Immature natural killer cell (primary cell): ENCODE measurements at regions not wholly inside any gene's neighbourhood (a gene's known extent, or its start where the extent isn't known, plus 50 kb on each side); places are given as distances from the start of the nearest gene placed in this dataset.
"Not testable (repeated sequence)": the region's sequence is repeated elsewhere in the genome, so short reads cannot be mapped to it uniquely, and the experiment has no call there.

Experiments used
- DNase-seq, 3 donors: peaks; one replicate each; pipeline ENCODE4 v3.0.0; 2022; ENCODE audit warnings: mixed read lengths in 1 of 3
- H3K27ac Mint-ChIP-seq, 6 donors: one replicate each; pipeline ENCODE4 v1.8.0; 2020; ENCODE audit warnings: mixed read lengths in 6 of 6, mild to moderate bottlenecking in 5 of 6, inconsistent platforms in 4 of 6, moderate library complexity in 3 of 6
- H3K27me3 Mint-ChIP-seq, 3 donors: one replicate each; pipeline ENCODE4 v1.8.0; 2020 to 2021; ENCODE audit warnings: low read depth in 3 of 3, mild to moderate bottlenecking in 3 of 3, mixed read lengths in 3 of 3, moderate library complexity in 3 of 3, inconsistent platforms in 1 of 3
- H3K36me3 Mint-ChIP-seq, 3 donors: one replicate each; pipeline ENCODE4 v1.8.0; 2020; ENCODE audit warnings: mixed read lengths in 3 of 3, inconsistent platforms in 2 of 3, mild to moderate bottlenecking in 2 of 3
- H3K4me1 Mint-ChIP-seq, 2 donors: one replicate each; pipeline ENCODE4 v1.8.0; 2020; ENCODE audit warnings: inconsistent platforms in 2 of 2, mild to moderate bottlenecking in 2 of 2, mixed read lengths in 2 of 2, moderate library complexity in 1 of 2
- H3K4me3 Mint-ChIP-seq, 5 donors: one replicate each; pipeline ENCODE4 v1.8.0; 2020; ENCODE audit warnings: mild to moderate bottlenecking in 5 of 5, mixed read lengths in 5 of 5, inconsistent platforms in 3 of 5, moderate library complexity in 3 of 5
- H3K9me3 Mint-ChIP-seq, 6 donors: one replicate each; pipeline ENCODE4 v1.8.0; 2020; ENCODE audit warnings: mild to moderate bottlenecking in 6 of 6, mixed read lengths in 6 of 6, inconsistent platforms in 4 of 6, moderate library complexity in 3 of 6

DNA sequence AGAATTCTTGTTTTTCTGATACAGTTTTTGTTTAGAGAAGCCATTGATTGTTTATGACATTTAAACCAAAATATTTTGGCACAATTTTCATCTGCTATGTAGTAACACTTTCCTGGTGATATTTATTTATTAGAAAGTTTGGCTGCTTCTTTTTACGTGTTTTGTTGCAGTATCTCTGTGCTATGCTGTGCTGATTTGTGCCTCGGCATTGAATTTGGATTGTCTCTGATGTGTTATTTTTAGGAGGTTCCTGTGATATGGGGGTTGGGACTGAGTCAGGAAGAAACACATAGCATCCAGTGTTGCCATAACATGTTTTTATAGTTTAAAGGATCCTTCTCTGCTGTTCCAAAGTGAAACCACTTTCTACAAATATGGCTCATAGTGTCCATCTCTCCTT is 1197.7 kb upstream of the LRRN3 start:
- H3K4me3 Mint-ChIP-seq: no peak overlapping the region
- peaks cover 0 to 6% (median 0%) of the 10 kb centered on the region in 3 donors for H3K36me3 Mint-ChIP-seq
- H3K27ac Mint-ChIP-seq: no peak overlapping the region
- H3K4me1 Mint-ChIP-seq: no peaks in the 10 kb centered on the region
- peaks cover 9 to 25% (median 18%) of the 10 kb centered on the region in 6 donors for H3K9me3 Mint-ChIP-seq
- H3K27me3 Mint-ChIP-seq: no peaks in the 10 kb centered on the region
- DNase-seq: no peak

DNA sequence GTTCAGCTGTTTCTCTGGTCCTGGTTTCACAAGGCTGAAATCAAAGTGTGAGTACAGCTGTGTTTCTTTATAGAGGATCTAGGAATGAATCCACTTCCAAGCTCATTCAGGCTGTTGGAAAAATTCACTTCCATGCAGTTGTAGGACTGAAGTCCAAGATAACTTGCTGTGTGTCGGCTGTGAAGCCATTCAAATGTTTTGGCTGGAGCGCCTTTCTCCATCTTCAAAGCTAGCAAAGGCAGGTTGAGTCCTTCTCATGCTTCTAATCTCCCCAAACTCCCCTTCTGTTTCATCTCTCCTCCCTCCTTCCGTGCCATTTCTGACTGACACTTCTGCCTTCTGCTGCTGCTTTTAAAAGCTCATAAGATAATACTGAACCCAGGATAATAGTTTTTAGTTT is 1195.4 kb upstream of the LRRN3 start:
- DNase-seq: no peak
- no peak overlapping the region for H3K27ac Mint-ChIP-seq
- no peaks in the 10 kb centered on the region for H3K27me3 Mint-ChIP-seq
- peaks cover 10 to 19% (median 14%) of the 10 kb centered on the region in 6 donors for H3K9me3 Mint-ChIP-seq
- H3K36me3 Mint-ChIP-seq: no peaks in the 10 kb centered on the region
- H3K4me3 Mint-ChIP-seq: no peak overlapping the region
- no peaks in the 10 kb centered on the region for H3K4me1 Mint-ChIP-seq

DNA sequence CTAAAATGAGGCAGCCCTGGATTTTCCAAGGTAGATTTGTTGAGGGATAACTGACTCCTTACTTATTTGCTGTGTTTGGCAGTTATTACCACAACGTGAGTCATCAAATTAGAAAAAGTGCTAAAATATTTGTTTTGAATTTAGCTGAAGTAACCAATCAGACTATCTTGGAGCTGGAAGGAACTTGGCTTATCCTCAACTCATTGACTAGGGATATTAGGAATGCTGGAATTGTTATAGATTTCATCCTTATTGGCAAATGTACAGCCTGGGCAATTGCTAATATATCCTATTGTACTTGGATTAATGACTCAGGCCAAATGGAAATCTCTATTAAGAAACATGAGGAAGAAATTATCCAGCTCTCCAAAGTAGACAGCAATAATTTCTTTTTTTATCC is 1189.0 kb upstream of the LRRN3 start:
- DNase-seq: no peak
- Mint-ChIP-seq H3K27ac (no peak overlapping the region), H3K9me3 (peaks cover 2 to 24% (median 15%) of the 10 kb centered on the region in 6 donors), H3K4me1 (no peaks in the 10 kb centered on the region), H3K36me3 (no peaks in the 10 kb centered on the region), H3K27me3 (peaks cover 0 to 2% (median 0%) of the 10 kb centered on the region in 3 donors), H3K4me3 (no peak overlapping the region)

DNA sequence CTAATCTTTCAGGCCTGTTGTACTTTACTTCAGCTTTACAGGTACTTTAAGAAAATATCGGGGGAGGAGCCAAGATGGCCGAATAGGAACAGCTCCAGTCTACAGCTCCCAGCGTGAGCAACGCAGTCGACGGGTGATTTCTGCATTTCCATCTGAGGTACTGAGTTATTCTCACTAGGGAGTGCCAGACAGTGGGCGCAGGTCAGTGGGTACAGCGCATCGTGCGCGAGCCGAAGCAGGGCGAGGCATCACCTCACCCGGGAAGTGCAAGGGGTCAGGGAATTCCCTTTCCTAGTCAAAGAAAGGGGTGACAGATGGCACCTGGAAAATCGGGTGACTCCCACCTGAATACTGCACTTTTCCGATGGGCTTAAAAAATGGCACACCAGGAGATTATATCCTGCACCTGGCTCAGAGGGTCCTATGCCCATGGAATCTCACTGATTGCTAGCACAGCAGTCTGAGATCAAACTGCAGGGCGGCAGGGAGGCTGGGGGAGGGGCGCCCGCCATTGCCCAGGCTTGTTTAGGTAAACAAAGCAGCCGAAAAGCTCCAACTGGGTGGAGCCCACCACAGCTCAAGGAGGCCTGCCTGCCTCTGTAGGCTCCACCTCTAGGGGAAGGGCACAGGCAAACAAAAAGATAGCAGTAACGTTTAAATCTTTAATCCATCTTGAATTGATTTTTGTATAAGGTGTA is 1185.4 kb upstream of the LRRN3 start:
- H3K36me3 Mint-ChIP-seq, DNase-seq, H3K27me3 Mint-ChIP-seq, H3K4me1 Mint-ChIP-seq, H3K4me3 Mint-ChIP-seq, H3K27ac Mint-ChIP-seq: not testable (repeated sequence)
- peaks cover 6 to 26% (median 16%) of the 10 kb centered on the region in 6 donors for H3K9me3 Mint-ChIP-seq

DNA sequence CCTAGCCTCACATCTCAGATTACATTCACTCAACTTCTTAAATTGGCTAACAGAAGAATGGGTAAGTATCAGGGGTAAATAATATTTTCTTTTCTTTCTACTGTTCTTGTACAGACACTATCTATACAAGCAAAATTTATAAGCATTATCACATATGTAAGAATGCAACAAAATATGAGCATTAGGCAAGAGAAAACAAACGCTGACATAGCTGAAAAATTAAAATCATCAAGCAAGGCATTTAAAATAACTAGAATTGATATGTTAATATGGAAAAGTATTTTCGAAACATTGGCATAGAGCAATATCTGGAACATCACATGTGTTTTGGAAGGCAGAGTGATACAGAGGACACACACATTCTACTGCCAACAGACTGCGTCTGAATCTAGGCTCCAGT is 1175.3 kb upstream of the LRRN3 start:
- H3K27me3 Mint-ChIP-seq: no peaks in the 10 kb centered on the region
- peaks cover 8 to 33% (median 18%) of the 10 kb centered on the region in 6 donors for H3K9me3 Mint-ChIP-seq
- no peak for DNase-seq
- H3K4me1 Mint-ChIP-seq: no peaks in the 10 kb centered on the region
- H3K27ac Mint-ChIP-seq: no peak overlapping the region
- H3K36me3 Mint-ChIP-seq: no peaks in the 10 kb centered on the region
- H3K4me3 Mint-ChIP-seq: no peak overlapping the region

DNA sequence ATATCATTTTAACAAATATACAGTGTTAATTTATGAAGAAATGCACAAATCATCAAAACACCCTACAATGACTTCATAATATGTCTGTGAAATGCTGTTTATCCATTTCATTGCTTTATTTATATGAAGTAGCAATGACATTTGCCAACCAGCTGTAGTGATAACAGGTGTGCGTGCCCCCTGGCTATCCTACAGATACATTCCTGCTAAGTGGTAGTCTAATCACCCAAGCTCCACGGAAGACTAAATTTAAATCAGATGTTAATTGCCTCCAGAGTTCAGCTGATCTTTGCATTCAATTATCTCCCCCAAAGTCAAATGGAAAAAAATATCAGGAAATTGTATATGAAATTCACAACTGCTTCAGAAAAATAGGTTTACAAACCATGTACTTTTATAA is 1164.2 kb upstream of the LRRN3 start:
- no peak overlapping the region for H3K27ac Mint-ChIP-seq
- H3K9me3 Mint-ChIP-seq: peaks cover 16 to 49% (median 30%) of the 10 kb centered on the region in 6 donors
- H3K27me3 Mint-ChIP-seq: peaks cover 0 to 2% (median 0%) of the 10 kb centered on the region in 3 donors
- H3K4me3 Mint-ChIP-seq: no peak overlapping the region
- DNase-seq: no peak
- peaks cover 0 to 4% (median 4%) of the 10 kb centered on the region in 3 donors for H3K36me3 Mint-ChIP-seq
- no peaks in the 10 kb centered on the region for H3K4me1 Mint-ChIP-seq

DNA sequence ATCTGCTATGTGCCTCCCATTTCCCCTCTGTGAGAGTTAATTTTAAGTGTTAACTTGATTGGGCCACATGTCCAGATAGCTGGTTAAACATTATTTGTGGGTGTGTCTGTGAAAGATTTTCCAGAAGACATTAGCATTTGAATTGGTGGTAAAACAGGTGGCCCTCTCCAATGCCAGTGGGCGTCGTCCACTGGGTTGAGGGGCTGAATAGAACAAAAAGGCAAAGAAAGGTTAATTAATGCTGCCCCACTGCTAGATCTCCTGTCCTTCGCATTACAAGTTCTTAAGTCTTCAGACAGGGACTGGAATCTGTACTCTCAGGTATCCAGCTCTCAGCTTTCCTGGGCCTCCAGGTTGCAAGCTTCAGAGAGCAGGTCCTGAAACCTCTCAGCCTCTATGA is 1160.9 kb upstream of the LRRN3 start:
- no peaks in the 10 kb centered on the region for H3K4me1 Mint-ChIP-seq
- no peak overlapping the region for H3K4me3 Mint-ChIP-seq
- H3K27ac Mint-ChIP-seq: no peak overlapping the region
- H3K9me3 Mint-ChIP-seq: peaks cover 11 to 37% (median 20%) of the 10 kb centered on the region in 6 donors
- H3K27me3 Mint-ChIP-seq: no peaks in the 10 kb centered on the region
- H3K36me3 Mint-ChIP-seq: peaks cover 0 to 4% (median 0%) of the 10 kb centered on the region in 3 donors
- DNase-seq: no peak

DNA sequence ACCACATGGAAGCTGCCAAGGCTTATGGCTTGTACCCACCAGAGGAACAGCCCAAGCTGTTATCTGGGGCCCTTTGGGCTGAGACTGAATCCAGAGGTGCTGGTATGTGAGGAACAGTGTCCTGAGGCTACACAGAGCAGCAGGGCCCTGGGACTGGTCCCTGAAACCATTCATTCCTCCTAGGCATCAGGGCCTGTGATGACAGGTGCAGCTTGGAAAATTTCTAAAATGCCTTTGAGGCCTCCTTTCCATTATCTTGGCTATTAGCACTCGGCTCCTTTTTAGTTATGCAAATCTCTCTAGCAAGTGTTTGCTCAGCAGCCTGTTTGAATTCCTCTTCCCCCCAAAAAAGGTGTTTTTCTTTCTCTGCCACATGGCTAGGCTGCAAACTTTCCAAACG is 1151.7 kb upstream of the LRRN3 start:
- Mint-ChIP-seq H3K36me3 (no peaks in the 10 kb centered on the region), H3K4me3 (no peak overlapping the region), H3K4me1 (no peaks in the 10 kb centered on the region), H3K27ac (no peak overlapping the region), H3K9me3 (peaks cover 7 to 50% (median 26%) of the 10 kb centered on the region in 6 donors), H3K27me3 (peaks cover 0 to 4% (median 0%) of the 10 kb centered on the region in 3 donors)
- no peak for DNase-seq

DNA sequence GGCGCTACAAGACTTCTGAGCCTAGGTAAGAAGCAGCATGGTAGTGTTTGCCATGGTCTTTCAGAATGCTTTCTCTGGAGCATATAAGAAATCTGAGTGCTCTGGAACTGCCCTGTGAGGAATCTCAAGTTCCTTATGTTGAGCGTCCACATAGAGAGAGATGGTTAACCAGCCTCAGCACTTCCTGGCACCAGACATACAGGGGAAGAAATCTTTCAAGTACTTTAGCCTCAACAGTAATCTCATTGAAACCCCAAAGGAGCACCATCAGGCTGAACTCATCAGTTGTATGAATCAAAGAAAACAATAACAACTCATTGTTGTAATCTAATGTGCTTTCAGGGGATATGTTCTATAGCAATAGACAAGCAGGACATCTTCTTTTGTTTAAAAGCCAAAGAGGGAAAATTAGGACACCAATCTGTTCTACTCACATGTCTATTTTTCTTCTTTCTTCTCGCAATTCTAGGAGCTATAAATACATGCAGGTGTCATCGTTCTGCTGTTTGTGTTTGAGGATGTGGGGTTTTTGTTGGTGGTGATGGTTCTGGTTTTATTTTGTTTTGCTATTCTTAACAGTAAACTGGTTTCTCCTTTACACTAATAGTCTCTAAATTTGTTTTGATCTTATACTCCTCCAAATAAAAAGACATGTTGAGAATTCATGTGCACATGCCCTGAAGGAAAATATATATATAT is 1145.0 kb upstream of the LRRN3 start:
- H3K27ac Mint-ChIP-seq: no peak overlapping the region
- no peaks in the 10 kb centered on the region for H3K36me3 Mint-ChIP-seq
- no peak overlapping the region for H3K4me3 Mint-ChIP-seq
- DNase-seq: no peak
- H3K27me3 Mint-ChIP-seq: peaks cover 0 to 2% (median 0%) of the 10 kb centered on the region in 3 donors
- no peaks in the 10 kb centered on the region for H3K4me1 Mint-ChIP-seq
- peaks cover 3 to 30% (median 18%) of the 10 kb centered on the region in 6 donors for H3K9me3 Mint-ChIP-seq

DNA sequence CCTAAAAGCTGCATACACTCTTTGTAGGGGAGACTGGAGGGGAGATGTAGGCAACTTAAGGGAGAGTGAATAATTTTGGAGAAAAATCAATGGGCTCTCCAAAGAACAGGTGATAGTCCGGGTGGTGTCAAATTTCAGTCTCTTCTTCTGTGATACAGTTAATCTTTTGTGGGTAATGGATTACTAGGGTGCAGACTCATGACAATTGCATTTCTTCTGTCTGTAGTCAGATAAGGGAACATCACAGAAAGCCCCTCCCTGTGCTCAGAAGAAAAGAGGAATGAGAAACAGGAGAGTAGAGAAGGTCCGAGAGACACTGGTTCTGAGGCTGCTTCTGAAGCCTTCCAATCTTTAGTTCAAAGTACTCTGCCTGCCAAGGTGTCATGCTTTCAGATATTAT is 1140.7 kb upstream of the LRRN3 start:
- H3K27ac Mint-ChIP-seq: no peak overlapping the region
- H3K36me3 Mint-ChIP-seq: no peaks in the 10 kb centered on the region
- peaks cover 6 to 43% (median 22%) of the 10 kb centered on the region in 6 donors for H3K9me3 Mint-ChIP-seq
- H3K4me3 Mint-ChIP-seq: no peak overlapping the region
- DNase-seq: no peak
- no peaks in the 10 kb centered on the region for H3K27me3 Mint-ChIP-seq
- H3K4me1 Mint-ChIP-seq: no peaks in the 10 kb centered on the region

DNA sequence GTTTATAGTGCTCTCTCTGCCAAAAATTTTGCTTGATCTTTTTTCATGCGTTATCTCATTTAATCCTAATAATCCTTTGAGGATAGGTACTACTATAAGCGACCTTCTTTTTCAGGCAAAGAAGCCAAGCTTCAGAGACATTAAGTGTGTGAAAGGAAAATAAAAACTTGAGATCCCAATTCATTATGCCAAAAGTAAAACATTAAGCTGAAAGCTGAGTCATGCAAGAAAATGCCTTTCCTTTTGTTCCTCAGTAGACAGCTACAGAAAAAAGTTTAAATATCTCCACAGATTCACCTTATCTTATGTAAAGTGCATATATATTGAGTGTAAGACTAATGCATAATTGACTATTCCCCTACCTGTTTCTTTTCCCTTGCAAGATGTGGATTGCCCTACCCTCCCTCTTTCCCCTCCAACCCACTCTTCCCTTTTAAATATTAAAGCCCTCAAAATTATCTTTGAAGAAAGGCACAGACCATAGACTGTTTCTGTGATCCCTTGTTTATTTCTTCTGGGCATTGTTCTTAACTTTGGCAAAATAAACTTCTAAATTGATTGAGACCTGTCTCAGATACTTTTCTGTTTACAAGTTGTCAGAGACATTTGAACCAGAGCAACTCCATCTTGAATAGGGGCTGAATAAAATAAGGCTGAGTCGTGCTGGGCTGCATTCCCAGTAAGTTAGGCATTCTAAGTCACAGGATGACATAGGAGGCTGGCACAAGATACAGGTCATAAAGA is 1139.9 kb upstream of the LRRN3 start:
- no peak for DNase-seq
- Mint-ChIP-seq H3K9me3 (peaks cover 6 to 39% (median 24%) of the 10 kb centered on the region in 6 donors), H3K36me3 (no peaks in the 10 kb centered on the region), H3K27me3 (no peaks in the 10 kb centered on the region), H3K4me3 (no peak overlapping the region), H3K27ac (no peak overlapping the region), H3K4me1 (no peaks in the 10 kb centered on the region)

DNA sequence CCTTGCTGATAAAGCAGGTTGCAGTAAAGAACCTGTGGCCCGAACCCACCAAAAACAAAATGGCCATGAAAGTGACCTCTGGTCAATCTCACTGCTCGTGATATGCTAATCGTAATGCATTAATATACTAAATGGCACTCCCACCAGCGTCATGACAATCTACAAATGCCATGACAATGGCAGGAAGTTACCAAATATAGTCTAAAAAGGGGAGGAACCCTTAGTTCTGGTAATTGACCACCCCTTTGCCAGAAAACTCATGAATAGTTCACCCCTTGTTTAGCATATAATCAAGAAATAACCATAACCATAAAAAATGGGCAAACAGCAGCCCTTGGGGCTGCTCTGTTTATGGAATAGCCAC is 1139.4 kb upstream of the LRRN3 start:
- no peak for DNase-seq
- no peak overlapping the region for H3K27ac Mint-ChIP-seq
- H3K9me3 Mint-ChIP-seq: peaks cover 6 to 38% (median 24%) of the 10 kb centered on the region in 6 donors
- no peaks in the 10 kb centered on the region for H3K4me1 Mint-ChIP-seq
- H3K4me3 Mint-ChIP-seq: no peak overlapping the region
- H3K27me3 Mint-ChIP-seq: no peaks in the 10 kb centered on the region
- H3K36me3 Mint-ChIP-seq: no peaks in the 10 kb centered on the region

DNA sequence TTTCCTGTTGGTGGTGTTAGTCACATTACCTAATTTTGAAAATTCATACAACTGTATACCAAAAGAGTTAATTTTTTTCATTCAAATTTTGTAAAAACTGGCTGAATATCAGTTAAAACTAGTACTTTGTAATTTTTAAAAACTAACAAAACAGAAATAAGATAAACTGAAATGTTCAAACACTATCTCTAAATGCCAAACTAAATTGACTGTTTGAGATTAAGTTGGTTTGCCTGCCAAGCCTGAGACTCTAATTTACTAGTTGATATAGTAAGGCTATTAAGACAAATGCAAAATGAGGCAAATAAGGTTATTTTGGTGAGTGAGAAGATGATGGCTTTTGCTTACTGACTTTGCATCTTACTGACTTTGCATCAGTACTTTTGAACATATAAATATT is 1134.9 kb upstream of the LRRN3 start:
- no peak for DNase-seq
- Mint-ChIP-seq H3K4me3 (no peak overlapping the region), H3K9me3 (peaks cover 5 to 44% (median 35%) of the 10 kb centered on the region in 6 donors), H3K36me3 (no peaks in the 10 kb centered on the region), H3K27ac (no peak overlapping the region), H3K27me3 (peaks cover 0 to 2% (median 0%) of the 10 kb centered on the region in 3 donors), H3K4me1 (no peaks in the 10 kb centered on the region)

DNA sequence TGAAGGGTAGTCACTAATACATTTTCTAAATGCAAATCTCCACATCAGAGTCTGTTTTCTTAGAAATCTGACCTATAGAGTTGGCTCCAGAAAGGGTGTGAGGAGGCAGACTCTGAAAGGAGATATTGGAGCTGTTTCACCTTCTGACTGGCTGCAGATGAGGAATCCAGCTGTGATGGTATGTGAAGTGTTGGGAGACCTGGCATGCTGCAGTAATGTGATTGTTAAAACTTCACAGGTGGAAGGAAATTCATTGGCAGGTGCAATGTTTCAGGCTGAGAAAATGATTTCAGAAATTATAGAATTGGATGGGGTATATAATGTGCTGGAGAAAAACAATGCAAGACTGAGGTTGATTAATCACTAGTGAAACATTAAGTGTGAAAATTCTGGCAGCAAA is 1134.0 kb upstream of the LRRN3 start:
- DNase-seq: no peak
- H3K27me3 Mint-ChIP-seq: peaks cover 0 to 2% (median 0%) of the 10 kb centered on the region in 3 donors
- H3K36me3 Mint-ChIP-seq: no peaks in the 10 kb centered on the region
- H3K27ac Mint-ChIP-seq: no peak overlapping the region
- peaks cover 5 to 50% (median 35%) of the 10 kb centered on the region in 6 donors for H3K9me3 Mint-ChIP-seq
- no peaks in the 10 kb centered on the region for H3K4me1 Mint-ChIP-seq
- no peak overlapping the region for H3K4me3 Mint-ChIP-seq
